ENCODE measurements at regions not wholly inside any gene's neighbourhood (a gene's known extent, or its start where the extent isn't known, plus 50 kb on each side); places are given as distances from the start of the nearest gene placed in this dataset.

- Histone ChIP-seq H3K14ac (ENCODE audit: low read length) (no peak overlapping the region), H3K4me2 (ENCODE audit: low read length) (no peak overlapping the region), H2AK5ac (ENCODE audit: low read length) (no peak overlapping the region), H3K9ac (ENCODE audit: low read length) (no peak overlapping the region), H2BK120ac (ENCODE audit: insufficient read depth, low read length, poor library complexity) (no peak overlapping the region), H3K4ac (ENCODE audit: low read depth, low read length) (no peak overlapping the region), H3K23ac (ENCODE audit: low read length) (no peak overlapping the region), H2BK12ac (ENCODE audit: low read length) (no peak overlapping the region), H4K91ac (ENCODE audit: low read depth, low read length) (no peak overlapping the region), H3K4me3 (ENCODE audit: low read depth, low read length) (no peak overlapping the region), H3K79me1 (ENCODE audit: low read length) (no peaks in the 10 kb centered on the region), H2BK5ac (ENCODE audit: low read depth, low read length, poor library complexity) (no peak overlapping the region), H3K27ac (ENCODE audit: low read depth, low read length) (no peak overlapping the region), H3K79me2 (ENCODE audit: control insufficient read depth, insufficient read depth, low read length, poor library complexity) (no peaks in the 10 kb centered on the region), H4K12ac (ENCODE audit: low read depth, low read length) (no peak overlapping the region), H4K8ac (ENCODE audit: low read depth, low read length) (no peak overlapping the region), H3K36me3 (ENCODE audit: control insufficient read depth in 1 of 2, insufficient read depth in 2 of 2, low read length in 2 of 2) (no peaks in the 10 kb centered on the region), H3K9me3 (ENCODE audit: insufficient read depth, low read depth, low read length) (peaks cover 10% of the 10 kb centered on the region), H2AFZ (ENCODE audit: insufficient read depth, low read length, poor library complexity) (no peak overlapping the region), H3K4me1 (ENCODE audit: control insufficient read depth in 1 of 2, insufficient read depth in 2 of 2, low read length in 2 of 2) (no peaks in the 10 kb centered on the region), H3K27me3 (ENCODE audit: insufficient read depth, low read length) (no peaks in the 10 kb centered on the region), H3K18ac (ENCODE audit: low read length) (no peak overlapping the region)
- no CpG with 5 or more reads among the region's 6 CpGs for WGBS (ENCODE audit: extremely low coverage, insufficient coverage, insufficient read length)
- no peak for DNase-seq
Measured at GRCh38 chr6:169843991-169844390, 92.6 kb downstream of the ERMARD start.

- H3K4me1 ChIP-seq (ENCODE audit: control insufficient read depth in 1 of 2, insufficient read depth in 2 of 2, low read length in 2 of 2) = no peaks in the 10 kb centered on the region
- no peak overlapping the region for H3K14ac ChIP-seq (ENCODE audit: low read length)
- H4K12ac ChIP-seq (ENCODE audit: low read depth, low read length) = no peak overlapping the region
- no peak overlapping the region for H4K91ac ChIP-seq (ENCODE audit: low read depth, low read length)
- no peak overlapping the region for H2AK5ac ChIP-seq (ENCODE audit: low read length)
- no peak overlapping the region for H3K27ac ChIP-seq (ENCODE audit: low read depth, low read length)
- no peak overlapping the region for H3K23ac ChIP-seq (ENCODE audit: low read length)
- no peak overlapping the region for H3K4me3 ChIP-seq (ENCODE audit: low read depth, low read length)
- H2BK12ac ChIP-seq (ENCODE audit: low read length) = no peak overlapping the region
- no peaks in the 10 kb centered on the region for H3K36me3 ChIP-seq (ENCODE audit: control insufficient read depth in 1 of 2, insufficient read depth in 2 of 2, low read length in 2 of 2)
- H3K18ac ChIP-seq (ENCODE audit: low read length) = no peak overlapping the region
- H4K8ac ChIP-seq (ENCODE audit: low read depth, low read length) = no peak overlapping the region
- no peak overlapping the region for H3K4me2 ChIP-seq (ENCODE audit: low read length)
- no peak overlapping the region for H2BK120ac ChIP-seq (ENCODE audit: insufficient read depth, low read length, poor library complexity)
- DNase-seq = no peak
- no peaks in the 10 kb centered on the region for H3K79me1 ChIP-seq (ENCODE audit: low read length)
- no peaks in the 10 kb centered on the region for H3K79me2 ChIP-seq (ENCODE audit: control insufficient read depth, insufficient read depth, low read length, poor library complexity)
- H3K9me3 ChIP-seq (ENCODE audit: insufficient read depth, low read depth, low read length) = peaks cover 10% of the 10 kb centered on the region
- WGBS (ENCODE audit: extremely low coverage, insufficient coverage, insufficient read length) = no CpG with 5 or more reads among the region's 5 CpGs
- no peak overlapping the region for H2BK5ac ChIP-seq (ENCODE audit: low read depth, low read length, poor library complexity)
- no peak overlapping the region for H2AFZ ChIP-seq (ENCODE audit: insufficient read depth, low read length, poor library complexity)
- no peak overlapping the region for H3K4ac ChIP-seq (ENCODE audit: low read depth, low read length)
- no peaks in the 10 kb centered on the region for H3K27me3 ChIP-seq (ENCODE audit: insufficient read depth, low read length)
- no peak overlapping the region for H3K9ac ChIP-seq (ENCODE audit: low read length)
Measured at GRCh38 chr6:169843110-169843509, 91.7 kb downstream of the ERMARD start.

DNA sequence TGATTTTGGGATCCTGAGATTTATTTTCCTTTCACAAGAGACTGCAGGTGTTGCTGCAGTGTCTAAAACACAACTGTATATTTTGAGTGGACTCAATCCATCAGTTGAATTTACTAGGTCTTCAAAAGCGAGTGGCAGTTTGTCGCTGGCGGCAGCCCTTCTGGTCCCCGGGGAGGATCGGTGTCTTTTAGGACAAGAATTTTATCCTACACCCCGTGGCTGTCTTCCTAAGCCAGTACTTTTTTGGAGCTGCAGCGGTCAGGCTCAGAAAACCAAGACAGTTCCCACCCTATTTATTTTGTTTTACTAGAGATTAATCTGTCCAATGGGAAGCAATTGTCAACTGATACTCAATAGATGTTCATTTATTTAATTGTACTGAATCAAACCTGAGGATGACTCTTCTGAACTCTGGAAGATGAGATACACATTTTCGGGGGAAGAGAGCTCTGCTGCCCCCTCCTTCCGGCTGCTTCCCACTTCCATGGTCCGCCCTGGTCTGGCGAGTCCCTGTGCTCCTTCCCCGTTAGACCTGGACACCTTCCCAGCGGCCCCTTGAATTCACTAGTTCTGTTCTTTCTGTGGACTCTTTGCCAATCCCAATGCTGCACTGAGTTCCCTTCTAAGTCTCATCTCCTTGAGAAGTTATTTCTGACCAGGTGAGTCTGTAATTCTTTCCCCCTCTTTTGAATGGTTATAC, 90.6 kb downstream of the ERMARD start:
- no peak overlapping the region for H3K27ac ChIP-seq (ENCODE audit: low read depth, low read length)
- no peak overlapping the region for H2BK120ac ChIP-seq (ENCODE audit: insufficient read depth, low read length, poor library complexity)
- no peak overlapping the region for H3K14ac ChIP-seq (ENCODE audit: low read length)

GRCh38 chr6:169841251-169841650, 89.8 kb downstream of the ERMARD start:
- no CpG with 5 or more reads among the region's 6 CpGs for WGBS (ENCODE audit: extremely low coverage, insufficient coverage, insufficient read length)
- no peak for DNase-seq

More for the DNA sequence above, 90.6 kb downstream of the ERMARD start:
- H3K18ac ChIP-seq (ENCODE audit: low read length) = no peak overlapping the region
- H2AFZ ChIP-seq (ENCODE audit: insufficient read depth, low read length, poor library complexity) = no peak overlapping the region
- H4K8ac ChIP-seq (ENCODE audit: low read depth, low read length) = no peak overlapping the region
- H3K9me3 ChIP-seq (ENCODE audit: insufficient read depth, low read depth, low read length) = peaks cover 10% of the 10 kb centered on the region
- no peak overlapping the region for H4K12ac ChIP-seq (ENCODE audit: low read depth, low read length)
- no peaks in the 10 kb centered on the region for H3K79me2 ChIP-seq (ENCODE audit: control insufficient read depth, insufficient read depth, low read length, poor library complexity)
- H3K4me2 ChIP-seq (ENCODE audit: low read length) = no peak overlapping the region
- H2AK5ac ChIP-seq (ENCODE audit: low read length) = no peak overlapping the region
- no CpG with 5 or more reads among the region's 13 CpGs for WGBS (ENCODE audit: extremely low coverage, insufficient coverage, insufficient read length)
- H3K4me1 ChIP-seq (ENCODE audit: control insufficient read depth in 1 of 2, insufficient read depth in 2 of 2, low read length in 2 of 2) = no peaks in the 10 kb centered on the region
- DNase-seq = no peak
- H3K79me1 ChIP-seq (ENCODE audit: low read length) = no peaks in the 10 kb centered on the region
- H3K4me3 ChIP-seq (ENCODE audit: low read depth, low read length) = no peak overlapping the region
- H3K23ac ChIP-seq (ENCODE audit: low read length) = no peak overlapping the region
- H4K91ac ChIP-seq (ENCODE audit: low read depth, low read length) = no peak overlapping the region
- no peak overlapping the region for H3K9ac ChIP-seq (ENCODE audit: low read length)
- H3K36me3 ChIP-seq (ENCODE audit: control insufficient read depth in 1 of 2, insufficient read depth in 2 of 2, low read length in 2 of 2) = no peaks in the 10 kb centered on the region
- no peak overlapping the region for H2BK5ac ChIP-seq (ENCODE audit: low read depth, low read length, poor library complexity)
- no peak overlapping the region for H3K4ac ChIP-seq (ENCODE audit: low read depth, low read length)
- H2BK12ac ChIP-seq (ENCODE audit: low read length) = no peak overlapping the region
- H3K27me3 ChIP-seq (ENCODE audit: insufficient read depth, low read length) = no peaks in the 10 kb centered on the region

More at GRCh38 chr6:169841251-169841650, 89.8 kb downstream of the ERMARD start:
- no peaks in the 10 kb centered on the region for H3K4me1 ChIP-seq (ENCODE audit: control insufficient read depth in 1 of 2, insufficient read depth in 2 of 2, low read length in 2 of 2)
- H3K27me3 ChIP-seq (ENCODE audit: insufficient read depth, low read length) = no peaks in the 10 kb centered on the region
- H3K4ac ChIP-seq (ENCODE audit: low read depth, low read length) = no peak overlapping the region
- H3K9me3 ChIP-seq (ENCODE audit: insufficient read depth, low read depth, low read length) = peaks cover 10% of the 10 kb centered on the region
- no peak overlapping the region for H3K23ac ChIP-seq (ENCODE audit: low read length)
- H3K4me3 ChIP-seq (ENCODE audit: low read depth, low read length) = no peak overlapping the region
- H3K9ac ChIP-seq (ENCODE audit: low read length) = no peak overlapping the region
- H3K79me2 ChIP-seq (ENCODE audit: control insufficient read depth, insufficient read depth, low read length, poor library complexity) = no peaks in the 10 kb centered on the region
- no peak overlapping the region for H2BK120ac ChIP-seq (ENCODE audit: insufficient read depth, low read length, poor library complexity)
- no peak overlapping the region for H3K4me2 ChIP-seq (ENCODE audit: low read length)
- no peak overlapping the region for H3K27ac ChIP-seq (ENCODE audit: low read depth, low read length)
- no peak overlapping the region for H2AK5ac ChIP-seq (ENCODE audit: low read length)
- H4K12ac ChIP-seq (ENCODE audit: low read depth, low read length) = no peak overlapping the region
- no peak overlapping the region for H2BK12ac ChIP-seq (ENCODE audit: low read length)
- H3K14ac ChIP-seq (ENCODE audit: low read length) = no peak overlapping the region
- H3K79me1 ChIP-seq (ENCODE audit: low read length) = no peaks in the 10 kb centered on the region
- H4K91ac ChIP-seq (ENCODE audit: low read depth, low read length) = no peak overlapping the region
- no peak overlapping the region for H2AFZ ChIP-seq (ENCODE audit: insufficient read depth, low read length, poor library complexity)
- H3K36me3 ChIP-seq (ENCODE audit: control insufficient read depth in 1 of 2, insufficient read depth in 2 of 2, low read length in 2 of 2) = no peaks in the 10 kb centered on the region
- H4K8ac ChIP-seq (ENCODE audit: low read depth, low read length) = no peak overlapping the region
- no peak overlapping the region for H2BK5ac ChIP-seq (ENCODE audit: low read depth, low read length, poor library complexity)
- no peak overlapping the region for H3K18ac ChIP-seq (ENCODE audit: low read length)

Measured in trophoblast cell (in vitro differentiated cells and primary cell).